ENCODE measurements at regions not wholly inside any gene's neighbourhood (a gene's known extent, or its start where the extent isn't known, plus 50 kb on each side); places are given as distances from the start of the nearest gene placed in this dataset.

DNA sequence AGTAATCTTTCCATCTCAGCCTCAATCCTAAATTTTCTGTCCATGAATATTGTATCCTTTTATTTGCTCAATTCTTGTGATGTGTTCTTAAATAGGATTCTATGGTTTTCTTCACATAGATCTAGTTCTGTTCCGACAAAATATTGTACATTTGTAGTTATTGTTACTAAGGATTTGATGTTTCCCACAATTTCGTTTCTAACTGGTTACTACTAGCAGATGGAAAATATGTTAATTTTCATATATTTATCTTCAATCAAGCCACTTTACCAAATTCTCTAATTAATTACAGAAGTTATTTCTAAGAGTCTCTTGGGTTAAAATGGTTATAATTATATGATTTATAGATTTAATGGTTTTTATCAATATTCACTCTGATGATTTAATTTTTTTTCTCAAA is 60.3 kb downstream of the SEC61B start:
- no peak for DNase-seq (ENCODE audit: low read depth in 2 of 2)

DNA sequence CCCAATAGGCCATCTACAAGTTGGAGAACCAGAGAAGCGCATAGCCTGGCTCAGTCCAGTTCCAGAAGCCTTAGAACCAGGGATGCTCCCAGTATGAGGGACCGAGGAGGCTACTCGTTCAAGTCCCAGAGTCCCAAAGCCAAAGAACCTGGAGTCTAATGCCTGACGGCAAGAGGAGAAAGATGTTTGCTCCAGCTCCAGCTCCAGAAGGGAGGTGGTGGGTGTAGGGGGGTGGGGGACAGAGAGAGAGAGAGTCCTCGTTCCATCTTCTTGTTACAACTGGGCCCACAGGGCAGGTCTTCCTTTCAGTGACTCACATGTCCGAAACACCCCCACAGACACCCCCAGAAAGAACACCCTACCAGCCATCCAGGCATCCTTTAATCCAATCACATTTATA is 63.9 kb downstream of the SEC61B start:
- no peak for DNase-seq (ENCODE audit: low read depth in 2 of 2)

DNA sequence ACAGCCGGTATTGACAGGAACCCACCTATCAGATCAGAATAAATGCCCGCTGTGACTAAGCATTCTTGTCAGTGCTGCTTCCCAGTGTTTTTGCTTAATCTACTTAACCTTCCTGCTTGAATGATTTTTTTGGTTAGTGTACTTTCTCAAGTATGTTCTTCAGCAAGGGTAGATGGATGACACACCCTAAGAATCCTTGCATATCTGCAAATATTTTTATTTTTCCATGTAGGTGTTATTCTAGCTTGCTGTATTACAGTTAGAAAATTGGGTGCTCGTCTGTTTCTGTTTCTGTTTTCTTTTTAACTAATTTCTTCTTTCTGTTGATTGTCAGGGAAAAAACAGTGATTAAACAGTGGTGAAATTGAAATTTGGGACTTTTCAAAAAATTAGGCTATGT is 64.5 kb downstream of the SEC61B start:
- DNase-seq (ENCODE audit: low read depth in 2 of 2), result no peak

DNA sequence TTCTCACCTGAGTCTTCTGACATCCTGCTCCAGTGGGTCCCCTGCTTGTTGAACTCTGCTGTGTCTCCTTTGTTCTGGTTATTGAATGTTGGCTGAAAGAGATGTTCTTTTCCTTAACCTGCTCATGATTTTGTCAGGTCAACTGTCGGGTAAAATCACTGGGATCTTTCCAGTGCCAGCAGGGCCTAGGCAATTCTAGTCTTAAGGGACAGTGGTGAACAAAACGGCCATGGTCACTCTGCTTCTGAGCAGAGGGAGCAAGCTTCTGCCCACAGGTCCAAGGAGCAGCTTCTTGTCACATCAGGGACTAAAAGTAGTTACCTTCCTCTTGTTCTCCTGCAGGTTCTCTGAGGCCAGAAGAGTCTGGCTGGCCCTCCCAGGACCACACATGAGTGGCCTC is 65.6 kb downstream of the SEC61B start:
- no peak for DNase-seq (ENCODE audit: low read depth in 2 of 2)

DNA sequence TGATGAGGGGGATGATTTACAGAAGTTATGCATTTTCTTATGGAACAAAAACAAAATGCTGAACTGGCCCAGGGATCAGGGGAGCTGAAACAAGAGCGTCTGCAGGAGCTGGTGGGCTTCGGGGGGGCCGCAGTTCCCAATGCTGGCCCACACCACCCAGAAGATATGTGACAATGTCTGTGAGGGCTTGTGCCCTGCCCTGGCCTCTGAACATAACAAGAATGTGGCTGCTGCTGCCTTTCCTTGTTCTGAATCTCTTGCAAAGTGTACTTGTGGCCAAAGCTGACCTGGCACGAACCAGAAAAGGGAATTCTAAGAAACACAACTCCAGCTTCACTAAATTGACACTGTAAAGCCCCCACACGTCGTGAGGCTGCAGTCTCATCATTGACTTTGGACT is 66.7 kb downstream of the SEC61B start:
- DNase-seq (ENCODE audit: low read depth in 2 of 2), result no peak

DNA sequence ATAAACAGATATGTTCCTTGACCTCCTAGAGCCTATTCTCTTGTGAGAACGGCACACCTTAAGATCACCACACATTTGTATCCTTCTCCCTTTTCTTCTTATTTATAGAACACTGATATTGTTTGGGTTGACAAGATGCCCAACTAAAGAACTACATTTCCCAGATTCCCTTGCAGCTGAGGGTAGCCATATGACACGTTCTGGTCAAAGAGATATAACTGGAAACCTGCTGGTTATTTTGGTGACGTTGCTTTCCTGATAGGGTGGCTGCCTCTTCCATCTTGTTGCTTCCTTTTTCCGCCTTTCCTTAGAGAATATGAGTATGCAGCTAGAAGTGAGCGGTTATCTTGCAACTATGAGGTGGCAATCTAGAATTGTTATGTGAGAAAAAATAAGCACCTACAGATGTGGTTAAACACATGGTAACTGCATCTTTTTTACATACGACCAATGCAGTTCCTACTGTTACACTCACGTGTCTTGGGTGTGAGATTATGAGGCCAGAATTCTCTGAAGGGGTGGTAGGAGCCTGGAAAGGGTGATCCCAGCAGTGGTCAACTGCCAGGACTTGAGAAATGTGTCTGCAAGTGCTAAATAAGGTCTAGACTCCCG is 72.9 kb downstream of the SEC61B start:
- DNase-seq (ENCODE audit: low read depth in 2 of 2), result no peak

DNA sequence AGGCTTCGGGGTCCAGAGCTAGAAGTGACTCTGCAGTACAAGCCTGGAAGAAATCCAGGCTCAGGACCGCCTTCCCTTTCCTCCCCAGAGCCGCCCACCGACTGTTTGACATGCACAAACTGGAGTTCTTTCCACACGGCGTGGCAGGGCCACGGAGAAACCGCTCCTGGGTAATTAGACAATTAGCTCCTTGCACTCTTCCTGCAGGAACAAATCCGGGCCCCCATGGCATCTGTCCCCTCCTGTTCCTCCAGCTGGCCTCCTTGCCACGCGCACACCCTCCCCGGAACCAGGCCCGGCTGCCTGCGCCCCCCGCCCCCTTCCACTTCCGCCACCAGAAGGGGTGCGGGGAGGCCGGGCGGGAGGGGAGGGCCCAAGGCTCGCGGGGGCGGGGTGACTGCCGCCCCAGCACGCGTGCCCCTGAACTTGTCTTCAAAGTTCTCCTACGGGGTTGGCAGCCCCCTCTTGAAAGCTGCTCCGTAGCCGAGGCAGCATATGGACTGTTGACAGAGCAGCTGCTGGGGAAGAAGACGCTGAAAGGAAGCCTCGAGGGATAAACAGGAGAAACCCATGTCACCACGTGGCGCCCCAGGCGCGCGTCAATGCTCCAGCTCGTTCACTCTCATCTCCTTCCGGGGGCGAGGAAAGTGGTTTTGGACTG is 74.3 kb downstream of the SEC61B start:
- no peak for DNase-seq (ENCODE audit: low read depth in 2 of 2)

DNA sequence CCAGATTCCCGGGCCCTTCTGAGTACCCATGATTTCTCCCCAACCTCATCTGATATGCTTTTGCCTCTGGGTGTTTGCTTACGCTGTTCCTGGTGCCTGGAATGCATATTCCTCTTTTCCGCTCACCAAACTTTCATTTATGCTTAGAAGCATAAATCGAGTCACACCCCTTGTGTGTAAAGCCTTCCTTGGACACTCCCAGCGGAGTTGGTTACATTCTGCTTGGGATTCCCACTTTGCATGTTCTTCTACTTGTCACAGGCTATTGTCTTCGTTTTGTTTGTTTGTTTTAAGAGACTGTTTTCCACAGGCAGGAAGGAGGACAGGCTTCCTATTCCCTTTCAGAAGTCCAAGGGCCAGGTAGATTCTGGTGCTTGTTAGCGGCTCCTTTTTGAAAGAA is 76.5 kb downstream of the SEC61B start:
- no peak for DNase-seq (ENCODE audit: low read depth in 2 of 2)

DNA sequence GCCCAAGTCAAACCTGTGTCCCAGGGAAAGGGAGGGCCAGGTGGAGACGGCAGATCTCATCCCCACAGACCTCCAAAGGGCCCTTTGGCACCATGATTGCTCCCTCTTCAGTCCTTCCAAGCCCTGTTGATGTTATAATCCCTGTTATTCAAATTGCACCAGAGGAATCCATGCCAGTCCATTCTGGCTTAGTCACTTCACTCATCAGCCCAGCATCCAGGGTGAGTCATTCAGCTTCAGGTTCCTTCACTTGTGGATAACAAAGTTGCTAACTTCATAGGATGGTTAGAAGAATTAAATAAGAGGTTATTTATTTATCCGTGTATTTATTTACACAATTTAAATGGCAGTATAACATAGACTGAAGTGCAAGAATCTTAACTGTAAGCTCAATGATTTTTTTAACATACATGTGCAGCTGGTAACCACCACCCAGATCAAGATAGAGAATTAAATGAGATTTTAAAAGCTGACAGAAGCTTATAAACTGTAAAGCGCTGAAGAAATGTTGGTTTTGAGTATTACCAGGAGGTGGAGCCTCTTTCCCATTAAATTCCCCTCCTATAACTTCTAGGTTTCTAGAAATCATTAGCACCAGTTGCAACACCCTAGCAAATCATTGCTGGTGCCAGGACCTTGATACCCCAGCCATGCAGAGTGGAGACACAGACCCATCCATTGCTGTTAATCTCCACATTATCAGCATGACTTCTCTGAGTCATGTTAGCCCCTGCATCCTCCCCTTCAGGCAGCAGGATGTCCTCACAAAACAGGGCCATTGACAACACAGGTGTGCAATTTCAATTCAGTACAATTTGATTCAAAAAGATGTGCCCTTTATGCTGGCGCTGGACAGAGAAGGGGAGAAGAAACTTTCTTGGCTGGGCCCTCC is 77.4 kb downstream of the SEC61B start:
- no peak for DNase-seq (ENCODE audit: low read depth in 2 of 2)

DNA sequence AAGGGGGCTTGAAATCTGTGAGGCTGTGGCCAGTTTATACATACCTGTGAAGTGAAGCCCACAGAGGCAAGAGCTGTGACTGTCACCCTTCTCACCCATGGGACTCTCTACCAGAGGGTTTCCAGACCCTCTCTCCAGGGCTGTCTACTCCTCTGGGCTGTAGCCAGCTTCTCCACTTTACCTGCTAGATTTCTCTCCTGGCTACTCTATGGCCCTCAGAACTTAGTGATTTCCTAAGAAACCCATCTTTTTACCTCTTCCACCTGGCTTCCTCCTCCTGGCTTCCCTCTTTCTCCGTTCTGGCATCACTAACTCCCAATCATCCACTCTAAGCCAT is 78.0 kb downstream of the SEC61B start:
- no peak for DNase-seq (ENCODE audit: low read depth in 2 of 2)

DNA sequence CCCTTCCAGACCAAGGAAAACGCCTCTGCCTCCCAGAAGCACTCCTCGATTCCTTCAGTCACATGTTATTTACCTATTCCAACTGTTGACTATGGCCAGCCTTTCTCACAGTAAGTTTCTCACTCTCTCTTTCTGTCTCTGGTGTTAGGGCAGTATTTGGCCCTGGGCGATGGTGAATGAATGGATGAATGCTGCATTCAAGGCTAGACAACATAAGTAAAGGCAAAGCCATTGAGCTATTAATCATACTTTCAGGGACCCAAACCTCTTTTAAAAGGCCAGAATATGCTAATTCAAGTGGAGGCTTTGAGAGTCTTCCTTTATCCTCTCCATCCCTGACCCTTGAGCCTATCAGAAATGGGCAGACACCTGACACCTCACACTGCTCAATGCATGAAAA is 78.5 kb downstream of the SEC61B start:
- DNase-seq (ENCODE audit: low read depth in 2 of 2), result no peak

DNA sequence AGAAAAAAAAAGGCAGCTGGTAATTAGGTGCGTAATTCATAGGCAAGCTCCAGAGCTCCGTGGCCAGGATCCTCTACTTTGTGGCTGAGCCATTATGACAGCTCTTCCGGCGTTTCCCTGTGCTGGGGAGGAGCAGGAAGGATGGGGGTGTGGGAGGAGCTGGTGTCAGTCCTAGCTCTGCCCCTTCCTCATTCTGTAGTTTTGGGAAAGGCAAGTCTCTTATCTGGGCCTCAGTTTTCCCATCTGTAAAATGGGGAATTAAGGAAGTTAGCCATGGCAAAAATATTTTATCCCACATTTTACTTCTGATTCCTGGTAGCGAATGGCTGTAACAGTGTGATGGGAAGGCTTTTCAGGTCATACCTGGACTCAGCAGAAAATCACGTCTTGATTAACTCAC is 81.1 kb downstream of the SEC61B start:
- no peak for DNase-seq (ENCODE audit: low read depth in 2 of 2)

DNA sequence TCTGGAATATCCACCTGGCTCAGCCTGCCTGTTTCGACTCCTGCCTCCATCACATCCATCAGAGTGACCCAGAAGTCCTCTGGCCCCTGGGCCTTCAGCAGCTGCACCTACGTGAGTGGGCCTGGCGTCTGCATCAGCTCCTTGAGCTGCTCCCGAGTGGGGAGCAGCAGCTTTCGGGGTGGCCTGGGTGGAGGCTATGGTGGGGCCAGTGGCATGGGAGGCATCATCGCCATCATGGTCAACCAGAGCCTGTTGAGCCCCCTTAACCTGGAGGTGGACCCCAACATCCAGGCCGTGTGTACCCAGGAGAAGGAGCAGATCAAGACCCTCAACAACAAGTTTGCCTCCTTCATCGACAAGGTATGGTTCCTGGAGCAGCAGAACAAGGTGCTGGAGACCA is 83.0 kb downstream of the SEC61B start:
- DNase-seq (ENCODE audit: low read depth in 2 of 2), result no peak

DNA sequence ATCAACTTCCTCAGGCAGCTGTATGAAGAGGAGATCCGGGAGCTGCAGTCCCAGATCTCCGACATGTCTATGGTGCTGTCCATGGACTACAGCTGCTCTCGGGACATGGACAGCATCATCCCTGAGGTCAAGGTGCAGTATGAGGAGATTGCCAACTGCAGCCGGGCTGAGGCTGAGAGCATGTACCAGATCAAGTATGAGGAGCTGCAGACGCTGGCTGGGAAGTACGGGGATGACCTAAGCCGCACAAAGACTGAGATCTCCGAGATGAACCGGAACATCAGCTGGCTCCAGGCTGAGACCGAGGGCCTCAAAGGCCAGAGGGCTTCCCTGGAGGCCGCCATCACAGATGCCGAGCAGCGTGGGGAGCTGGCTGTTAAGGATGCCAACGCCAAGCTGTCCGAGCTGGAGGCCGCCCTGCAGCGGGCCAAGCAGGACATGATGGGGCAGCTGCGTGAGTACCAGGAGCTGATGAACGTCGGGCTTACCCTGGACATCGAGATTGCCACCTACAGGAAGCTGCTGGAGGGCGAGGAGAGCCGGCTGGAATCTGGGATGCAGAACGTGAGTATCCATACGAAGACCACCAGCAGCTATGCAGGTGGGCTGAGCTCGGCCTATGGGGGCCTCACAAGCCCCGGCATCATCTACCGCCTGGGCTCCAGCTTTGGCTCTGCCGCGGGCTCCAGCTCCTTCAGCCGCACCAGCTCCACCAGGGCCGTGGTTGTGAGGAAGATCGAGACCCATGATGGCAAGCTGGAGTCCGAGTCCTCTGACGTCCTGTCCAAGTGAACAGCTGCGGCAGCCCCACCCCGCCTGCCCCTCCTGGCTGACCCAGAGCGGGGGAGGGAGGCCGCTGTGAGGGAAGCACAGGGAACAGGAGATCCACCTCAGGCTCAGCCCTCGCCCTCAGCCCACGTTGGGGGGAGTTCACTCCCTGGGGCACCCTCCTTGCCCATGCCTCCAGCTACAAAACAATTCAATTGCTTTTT is 84.0 kb downstream of the SEC61B start:
- no peak for DNase-seq (ENCODE audit: low read depth in 2 of 2)

DNA sequence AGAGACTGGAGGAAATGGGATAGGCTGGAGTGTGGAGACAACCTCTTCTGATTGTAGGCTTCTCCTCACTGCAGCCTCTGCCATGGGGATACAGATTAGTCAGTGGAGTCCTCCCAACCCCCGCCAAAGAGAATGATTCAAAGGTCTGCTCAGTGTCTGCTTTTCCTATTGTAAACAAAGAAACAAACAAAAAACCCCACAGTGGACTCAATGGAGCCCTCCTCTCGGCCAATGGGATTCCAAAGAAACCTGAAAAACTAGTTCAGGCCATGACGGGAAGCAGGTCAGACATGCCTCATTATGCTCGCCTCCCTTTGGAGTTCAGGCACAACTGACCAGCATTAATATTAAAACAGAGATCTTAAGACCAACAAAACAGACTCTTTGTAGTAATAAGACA is 85.8 kb downstream of the SEC61B start:
- DNase-seq (ENCODE audit: low read depth in 2 of 2), result no peak

DNA sequence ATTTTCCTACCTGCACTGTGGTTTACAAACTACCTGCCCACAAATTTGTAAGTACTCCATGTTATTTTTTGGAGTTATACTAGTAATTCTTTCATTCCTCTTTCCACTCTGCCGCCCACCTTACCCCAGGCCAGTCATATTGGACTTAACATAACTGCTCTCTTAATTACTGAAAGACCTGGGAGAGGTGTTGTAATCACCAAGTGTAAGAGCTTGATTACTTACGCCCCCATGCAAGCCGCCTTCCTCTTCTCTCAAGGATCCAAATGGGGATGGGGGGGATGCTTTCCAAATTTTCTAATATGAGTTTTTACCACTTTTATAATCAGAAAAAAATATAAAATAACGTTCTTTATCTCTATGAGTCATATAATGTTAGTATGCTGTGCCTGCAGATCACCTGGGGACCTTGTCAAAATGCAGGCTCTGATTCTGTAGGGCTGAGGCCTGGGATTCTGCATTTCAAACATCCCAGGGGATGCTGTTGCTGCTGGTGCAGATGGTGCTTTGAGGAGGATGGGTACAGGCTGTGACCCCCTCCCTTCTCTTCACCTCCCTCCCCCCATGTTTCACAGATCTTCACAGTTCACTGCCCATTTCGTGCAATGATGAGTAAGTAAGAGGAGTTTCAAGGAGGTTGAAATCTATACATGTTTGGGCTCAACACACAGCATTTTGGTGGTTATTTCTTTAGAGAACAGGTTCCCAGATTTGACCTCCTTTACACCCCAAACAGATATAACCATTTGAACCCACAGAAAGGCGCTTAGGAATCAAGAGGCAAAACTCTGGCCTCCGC is 87.3 kb downstream of the SEC61B start:
- DNase-seq (ENCODE audit: low read depth in 2 of 2), result no peak

DNA sequence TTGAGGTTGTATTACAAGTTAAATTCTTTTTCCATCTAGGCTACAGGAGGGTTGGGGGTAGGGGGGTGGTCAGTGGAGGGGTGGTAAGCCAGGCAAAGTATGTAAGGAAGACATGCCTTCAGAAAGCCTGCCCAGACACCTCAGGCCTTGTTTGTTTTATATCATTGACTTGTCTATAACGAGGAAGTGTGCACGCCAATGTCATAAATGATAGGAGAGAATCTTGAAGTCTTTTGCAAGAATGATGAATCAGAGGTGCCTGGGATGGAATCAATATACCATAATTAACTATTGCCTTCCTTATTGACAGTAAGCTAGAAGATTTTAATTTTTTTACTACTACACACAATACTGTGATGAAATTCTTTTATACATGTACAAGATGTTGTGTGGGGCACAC is 90.7 kb downstream of the SEC61B start:
- DNase-seq (ENCODE audit: low read depth in 2 of 2), result no peak

DNA sequence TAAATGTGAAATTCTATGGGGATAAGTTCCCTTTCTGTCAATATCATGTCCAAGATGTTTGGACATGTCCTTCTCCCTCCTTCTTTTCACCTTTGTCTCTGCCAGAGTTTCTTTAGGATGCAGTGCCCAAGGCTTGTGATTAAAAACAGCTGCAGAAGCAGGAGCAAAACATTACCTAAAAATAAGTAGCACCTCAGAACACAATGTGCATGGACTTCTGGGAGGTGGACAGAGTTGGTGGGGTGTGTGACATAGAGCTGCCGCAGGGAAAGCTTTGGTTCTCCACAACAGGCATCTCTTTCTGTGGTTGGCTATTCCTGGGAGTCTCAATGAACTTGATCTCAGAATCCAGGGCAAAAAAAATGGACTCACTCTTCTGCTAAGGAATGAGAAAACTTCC is 97.0 kb downstream of the SEC61B start:
- no peak for DNase-seq (ENCODE audit: low read depth in 2 of 2)

DNA sequence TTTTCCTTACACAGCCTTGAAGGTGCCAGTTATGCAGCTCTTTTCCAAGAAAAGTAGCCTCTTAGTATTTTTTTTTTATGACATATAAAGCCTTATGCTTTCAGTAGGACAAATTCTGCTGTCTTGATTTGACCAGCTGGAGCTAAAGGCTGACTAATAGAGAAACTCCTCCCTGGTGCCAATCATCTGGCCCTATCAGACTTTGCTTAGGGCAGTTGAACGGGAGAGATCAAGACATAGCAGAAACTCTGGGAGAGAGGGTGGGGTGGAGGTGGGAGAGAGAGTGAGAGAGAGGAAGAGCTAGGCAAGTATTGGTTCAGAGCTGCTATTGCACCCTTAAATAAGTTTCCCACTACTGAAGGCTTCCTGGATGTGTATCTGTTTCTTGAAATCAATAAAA is 100.2 kb downstream of the SEC61B start:
- DNase-seq (ENCODE audit: low read depth in 2 of 2), result no peak

DNA sequence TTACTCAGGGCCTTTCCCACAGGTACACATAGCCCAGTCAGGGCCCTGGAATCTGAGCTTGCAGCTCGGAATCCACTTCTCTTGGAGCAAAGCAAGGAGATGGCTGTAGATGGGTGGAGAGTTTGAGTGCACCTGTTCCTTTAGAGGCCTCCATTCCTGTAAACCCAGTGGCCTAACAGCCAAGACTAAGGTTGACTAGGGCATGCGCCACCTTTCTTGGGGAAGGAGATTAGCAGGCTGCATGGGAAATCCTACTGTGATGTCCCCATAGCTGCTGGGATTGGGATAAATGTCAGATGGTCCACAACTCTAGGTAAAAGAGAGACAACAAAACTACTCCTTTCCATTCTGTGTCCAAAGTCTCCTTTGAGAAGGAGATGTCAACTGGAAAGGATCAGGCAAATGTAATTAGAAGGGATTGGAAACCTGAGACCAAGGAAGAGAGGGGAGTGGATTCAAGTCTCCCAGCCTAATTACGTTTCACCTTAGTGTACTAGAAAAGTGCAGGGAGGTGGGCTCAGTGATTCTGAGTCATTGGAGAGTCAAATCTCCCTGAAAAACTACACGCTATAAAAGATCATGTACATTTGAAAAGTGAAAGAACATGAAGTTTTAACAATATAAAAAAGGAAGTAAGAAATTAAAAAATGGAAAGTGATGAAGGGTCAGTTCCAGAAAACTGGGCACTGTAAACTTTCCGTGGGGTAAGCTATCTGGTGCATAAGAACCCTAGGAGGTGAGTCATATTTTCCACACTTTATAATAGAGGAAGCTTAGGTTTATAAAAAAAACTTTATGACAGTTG is 104.2 kb downstream of the SEC61B start:
- no peak for DNase-seq (ENCODE audit: low read depth in 2 of 2)

DNA sequence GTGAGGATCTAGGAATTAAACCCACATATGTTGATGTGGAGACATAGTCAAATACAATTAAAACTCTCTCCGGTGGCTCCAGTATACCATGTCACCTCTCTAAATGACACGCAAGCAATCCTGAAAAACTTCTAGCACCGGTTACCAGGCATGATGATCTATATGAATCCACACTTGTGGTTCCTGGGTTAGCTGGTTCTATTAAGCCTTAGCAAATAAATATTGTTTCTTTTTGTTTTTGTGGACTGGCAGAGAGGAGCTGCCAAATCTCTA is 104.8 kb downstream of the SEC61B start:
- DNase-seq (ENCODE audit: low read depth in 2 of 2), result no peak

All from stimulated activated CD8-positive, alpha-beta memory T cell treated with anti-CD3 and anti-CD28 coated beads, Interleukin-7, amount 100 ng/mL, for 1 hour (primary cell).